ENCODE measurements at regions not wholly inside any gene's neighbourhood (a gene's known extent, or its start where the extent isn't known, plus 50 kb on each side); places are given as distances from the start of the nearest gene placed in this dataset.

- intact Hi-C loops (cut with micrococcal nuclease; ENCODE audit: unreplicated experiment): no loop called here
- Histone ChIP-seq H3K27ac (ENCODE audit: low read depth, low read length, poor library complexity, severe bottlenecking) (no peak overlapping the region), H3K4me1 (ENCODE audit: insufficient read depth, low read length, poor library complexity, severe bottlenecking) (no peaks in the 10 kb centered on the region), H3K4me3 (ENCODE audit: low read depth, low read length, poor library complexity, severe bottlenecking) (no peak overlapping the region), H3K36me3 (ENCODE audit: insufficient read depth, low read length, poor library complexity, severe bottlenecking) (no peaks in the 10 kb centered on the region), H3K27me3 (replicated peaks; ENCODE audit: insufficient read depth, low read depth, low read length, poor library complexity) (no peaks in the 10 kb centered on the region), H3K9me3 (ENCODE audit: low read depth, low read length, poor library complexity, severe bottlenecking) (no peaks in the 10 kb centered on the region)
- ChIA-PET POLR2A (ENCODE audit: low non-redundant PET) (interaction anchor here (0.6 kb wide), 1 partner anchor 144 kb away, joined by 19 read pairs; no protein-coding TSS in a partner anchor), CTCF (no interaction called here)
- TF ChIP-seq, protein P1, sequence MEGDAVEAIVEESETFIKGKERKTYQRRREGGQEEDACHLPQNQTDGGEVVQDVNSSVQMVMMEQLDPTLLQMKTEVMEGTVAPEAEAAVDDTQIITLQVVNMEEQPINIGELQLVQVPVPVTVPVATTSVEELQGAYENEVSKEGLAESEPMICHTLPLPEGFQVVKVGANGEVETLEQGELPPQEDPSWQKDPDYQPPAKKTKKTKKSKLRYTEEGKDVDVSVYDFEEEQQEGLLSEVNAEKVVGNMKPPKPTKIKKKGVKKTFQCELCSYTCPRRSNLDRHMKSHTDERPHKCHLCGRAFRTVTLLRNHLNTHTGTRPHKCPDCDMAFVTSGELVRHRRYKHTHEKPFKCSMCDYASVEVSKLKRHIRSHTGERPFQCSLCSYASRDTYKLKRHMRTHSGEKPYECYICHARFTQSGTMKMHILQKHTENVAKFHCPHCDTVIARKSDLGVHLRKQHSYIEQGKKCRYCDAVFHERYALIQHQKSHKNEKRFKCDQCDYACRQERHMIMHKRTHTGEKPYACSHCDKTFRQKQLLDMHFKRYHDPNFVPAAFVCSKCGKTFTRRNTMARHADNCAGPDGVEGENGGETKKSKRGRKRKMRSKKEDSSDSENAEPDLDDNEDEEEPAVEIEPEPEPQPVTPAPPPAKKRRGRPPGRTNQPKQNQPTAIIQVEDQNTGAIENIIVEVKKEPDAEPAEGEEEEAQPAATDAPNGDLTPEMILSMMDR (conservative IDR thresholded peaks at IDR 0.05; ENCODE audit: low read depth, low read length): no peak
- no peak for TF ChIP-seq EZH2 (IDR thresholded peaks at IDR 0.05; ENCODE audit: borderline replicate concordance, low read depth, low read length, poor library complexity, severe bottlenecking)
- no peak for DNase-seq (ENCODE audit: low spot score)
- BruUV-seq (replicated peaks): no TSS peak
Observed at GRCh38 chr15:62909257-62909656, 133.3 kb upstream of the TPM1 start.

GRCh38 chr15:62912282-62912681 is 130.3 kb upstream of the TPM1 start:
- BruUV-seq (replicated peaks): no TSS peak
- no peaks in the 10 kb centered on the region for H3K4me1 ChIP-seq (ENCODE audit: insufficient read depth, low read length, poor library complexity, severe bottlenecking)
- TF ChIP-seq EZH2 (IDR thresholded peaks at IDR 0.05; ENCODE audit: borderline replicate concordance, low read depth, low read length, poor library complexity, severe bottlenecking): no peak
- TF ChIP-seq, protein P1 (conservative IDR thresholded peaks at IDR 0.05; ENCODE audit: low read depth, low read length): no peak
- H3K27ac ChIP-seq (ENCODE audit: low read depth, low read length, poor library complexity, severe bottlenecking): no peak overlapping the region
- ChIA-PET CTCF (no interaction called here), POLR2A (ENCODE audit: low non-redundant PET) (no interaction called here)
- H3K4me3 ChIP-seq (ENCODE audit: low read depth, low read length, poor library complexity, severe bottlenecking): no peak overlapping the region
- H3K36me3 ChIP-seq (ENCODE audit: insufficient read depth, low read length, poor library complexity, severe bottlenecking): no peaks in the 10 kb centered on the region
- H3K27me3 ChIP-seq (replicated peaks; ENCODE audit: insufficient read depth, low read depth, low read length, poor library complexity): no peaks in the 10 kb centered on the region
- DNase-seq (ENCODE audit: low spot score): no peak
- H3K9me3 ChIP-seq (ENCODE audit: low read depth, low read length, poor library complexity, severe bottlenecking): no peaks in the 10 kb centered on the region
- intact Hi-C loops (cut with micrococcal nuclease; ENCODE audit: unreplicated experiment): no loop called here

DNA sequence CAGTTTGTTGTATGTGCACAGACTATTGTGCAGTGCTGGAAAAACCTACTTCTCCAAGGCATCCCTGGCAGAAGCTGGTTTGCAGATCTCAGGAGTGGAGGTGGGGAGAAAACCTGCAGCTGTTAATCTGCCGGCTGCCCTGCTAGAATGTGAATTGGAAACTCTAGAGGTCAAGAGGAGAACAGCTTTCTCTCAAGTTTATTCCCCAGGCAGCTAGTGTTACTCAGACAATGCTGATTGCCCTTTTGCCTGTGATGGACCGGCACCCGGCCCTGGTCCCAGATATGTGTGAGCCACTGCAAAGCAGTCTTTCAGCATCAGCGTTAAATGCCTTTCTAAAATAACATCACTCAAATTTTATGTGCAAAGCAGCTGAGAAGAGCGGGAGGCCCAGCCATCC is 129.7 kb upstream of the TPM1 start:
- no TSS peak for BruUV-seq (replicated peaks)
- Histone ChIP-seq H3K27ac (ENCODE audit: low read depth, low read length, poor library complexity, severe bottlenecking) (no peak overlapping the region), H3K9me3 (ENCODE audit: low read depth, low read length, poor library complexity, severe bottlenecking) (no peaks in the 10 kb centered on the region), H3K4me3 (ENCODE audit: low read depth, low read length, poor library complexity, severe bottlenecking) (no peak overlapping the region), H3K4me1 (ENCODE audit: insufficient read depth, low read length, poor library complexity, severe bottlenecking) (no peaks in the 10 kb centered on the region), H3K27me3 (replicated peaks; ENCODE audit: insufficient read depth, low read depth, low read length, poor library complexity) (no peaks in the 10 kb centered on the region), H3K36me3 (ENCODE audit: insufficient read depth, low read length, poor library complexity, severe bottlenecking) (no peaks in the 10 kb centered on the region)
- CTCF ChIA-PET: no interaction called here
- intact Hi-C loops (cut with micrococcal nuclease; ENCODE audit: unreplicated experiment): no loop called here
- no peak for DNase-seq (ENCODE audit: low spot score)
- POLR2A ChIA-PET (ENCODE audit: low non-redundant PET): no interaction called here
- TF ChIP-seq, protein P1 (conservative IDR thresholded peaks at IDR 0.05; ENCODE audit: low read depth, low read length): no peak
- TF ChIP-seq EZH2 (IDR thresholded peaks at IDR 0.05; ENCODE audit: borderline replicate concordance, low read depth, low read length, poor library complexity, severe bottlenecking): no peak

Data from A673 (cell line).